Right lobe of liver (tissue), 6 donors: ENCODE measurements at regions not wholly inside any gene's neighbourhood (a gene's known extent, or its start where the extent isn't known, plus 50 kb on each side); places are given as distances from the start of the nearest gene placed in this dataset.

Experiments used
- ATAC-seq, 4 donors: fragments of 200-7000 bp; cut with Tn5 transposase; one replicate each; pipeline ENCODE4 v1.9.1; 2020; ENCODE audit warnings: mild to moderate bottlenecking in 4 of 4, moderate library complexity in 4 of 4
- DNase-seq, 3 donors: peaks; one replicate each; pipeline ENCODE4 v3.0.0-alpha.2; 2020
- H3K27ac ChIP-seq, 3 donors: fragments of 200-600 bp; one replicate each; pipeline ENCODE4 v1.8.0; 2022
- H3K27me3 ChIP-seq, 2 donors: fragments of 200-600 bp; one replicate each; pipeline ENCODE4 v1.8.0; 2022
- H3K36me3 ChIP-seq, 4 donors: fragments of 200-600 bp; sonication (generic) in 1 of 4; one replicate each; pipeline versions ENCODE4 v1.5.1 to v1.8.0; 2017 to 2022; ENCODE audit warnings: control low read depth in 1 of 4
- H3K4me1 ChIP-seq, 4 donors: fragments of 200-600 bp; sonication (generic) in 1 of 4; one replicate each; pipeline versions ENCODE4 v1.5.1 to v1.8.0; 2017 to 2022; ENCODE audit warnings: control low read depth in 1 of 4
- H3K4me3 ChIP-seq, 3 donors: fragments of 200-600 bp; one replicate each; pipeline ENCODE4 v1.8.0; 2022
- H3K9me3 ChIP-seq, 4 donors: fragments of 200-600 bp; sonication (generic) in 1 of 4; one replicate each; pipeline versions ENCODE4 v1.5.1 to v1.8.0; 2017 to 2022; ENCODE audit warnings: control low read depth in 1 of 4
- CTCF ChIP-seq, 4 donors: fragments of 200-600 bp in 3 of 4; fragments of 450-650 bp in 1 of 4; IDR thresholded peaks; one replicate each; pipeline versions ENCODE4 v1.5.1 to v1.8.0; 2016 to 2022; ENCODE audit warnings: antibody characterized with exemption in 4 of 4, mild to moderate bottlenecking in 2 of 4
- POLR2A ChIP-seq: fragments of 450-650 bp; IDR thresholded peaks from one replicate; pipeline ENCODE4 v1.6.1; 2017; ENCODE audit warnings: antibody characterized with exemption, mild to moderate bottlenecking
- WGBS: methylation state at CpG from one replicate; pipeline ENCODE4 v1.1.6; 2018; ENCODE audit warnings: low coverage, low lambda C conversion rate; ENCODE audit not compliant: insufficient coverage; ENCODE audit errors: missing lambda C conversion rate; 5-methylcytosine and 5-hydroxymethylcytosine counted together
- intact Hi-C, 2 donors: fragments of 100-400 bp; cut with DNase I; formaldehyde crosslinking; loops; one replicate each; pipeline versions ENCODE4 v1.11.2 to v1.14.1; 2022
- donor health status: DM: no; HTN: yes; CAD: no.
- donor health status: DM: no; HTN: no; CAD: no.
- donor health status: DM: no; HTN: no; CAD: no.
- donor health status: DM: no; HTN: yes; CAD: no.
- donor health status: DM: no; HTN: yes; CAD: no.

DNA sequence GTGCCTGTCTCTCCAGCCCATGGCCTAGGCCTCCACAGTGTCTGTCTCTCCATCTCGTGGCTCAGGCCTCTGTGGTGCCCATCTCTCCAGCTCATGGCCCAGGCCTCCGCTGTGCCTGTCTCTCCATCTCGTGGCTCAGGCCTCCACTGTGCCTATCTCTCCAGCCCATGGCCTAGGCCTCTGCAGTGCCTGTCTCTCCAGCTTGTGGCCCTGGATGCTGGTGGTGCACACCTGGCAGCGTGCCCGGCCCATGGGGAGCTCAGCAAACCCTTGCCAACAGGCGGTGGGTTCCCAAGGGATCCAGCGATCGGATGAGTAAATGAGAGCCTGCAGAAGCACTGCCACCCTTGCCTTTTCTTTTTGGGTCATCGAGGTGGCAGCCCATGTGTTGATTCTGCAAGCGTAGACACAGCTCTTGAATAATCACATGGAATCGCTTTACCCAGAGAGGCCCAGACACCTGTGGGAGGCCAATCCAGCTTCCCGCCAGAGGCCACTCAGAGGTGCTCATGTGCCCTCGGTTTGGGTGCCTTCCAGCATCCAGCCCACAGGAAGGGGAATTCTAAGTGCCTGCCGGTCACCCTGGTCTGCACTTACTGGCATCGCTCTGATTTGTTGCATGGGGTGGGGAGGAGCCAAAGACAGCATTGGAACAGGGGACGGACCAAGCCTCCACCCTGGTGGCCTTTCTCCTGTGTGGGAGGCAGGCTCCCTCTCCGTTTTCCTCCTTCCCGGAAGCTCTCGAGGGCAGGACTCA, 101.8 kb upstream of the HDAC4 start:
- Histone ChIP-seq H3K4me3 (no peak overlapping the region), H3K27me3 (no peaks in the 10 kb centered on the region), H3K36me3 (no peaks in the 10 kb centered on the region), H3K9me3 (no peaks in the 10 kb centered on the region), H3K27ac (no peak overlapping the region), H3K4me1 (no peaks in the 10 kb centered on the region)
- TF ChIP-seq CTCF (IDR thresholded peaks at IDR 0.05): no peak
- no peak for TF ChIP-seq POLR2A
- DNase-seq (peak in 1 of 3 donors; percentile 58), ATAC-seq (no peak)
- 92% methylated on average over 9 of the region's 19 CpGs for WGBS
- intact Hi-C loops: no loop called here

GRCh38 chr2:239500574-239501550, 100.0 kb upstream of the HDAC4 start:
- no peak for TF ChIP-seq POLR2A
- no peak for TF ChIP-seq CTCF (IDR thresholded peaks at IDR 0.05)
- no peaks in the 10 kb centered on the region for H3K27me3 ChIP-seq
- ATAC-seq (peak; percentile 17 to 61 (median 50)), DNase-seq (peak in 2 of 3 donors; percentile 41 to 59)
- no peaks in the 10 kb centered on the region for H3K36me3 ChIP-seq
- H3K27ac ChIP-seq: peak overlapping the region in 1 of 3 donors; percentile 33
- WGBS: 57% methylated on average over 12 of the region's 22 CpGs
- intact Hi-C loops: no loop called here
- no peak overlapping the region for H3K4me3 ChIP-seq
- H3K4me1 ChIP-seq: no peaks in the 10 kb centered on the region
- no peaks in the 10 kb centered on the region for H3K9me3 ChIP-seq

DNA sequence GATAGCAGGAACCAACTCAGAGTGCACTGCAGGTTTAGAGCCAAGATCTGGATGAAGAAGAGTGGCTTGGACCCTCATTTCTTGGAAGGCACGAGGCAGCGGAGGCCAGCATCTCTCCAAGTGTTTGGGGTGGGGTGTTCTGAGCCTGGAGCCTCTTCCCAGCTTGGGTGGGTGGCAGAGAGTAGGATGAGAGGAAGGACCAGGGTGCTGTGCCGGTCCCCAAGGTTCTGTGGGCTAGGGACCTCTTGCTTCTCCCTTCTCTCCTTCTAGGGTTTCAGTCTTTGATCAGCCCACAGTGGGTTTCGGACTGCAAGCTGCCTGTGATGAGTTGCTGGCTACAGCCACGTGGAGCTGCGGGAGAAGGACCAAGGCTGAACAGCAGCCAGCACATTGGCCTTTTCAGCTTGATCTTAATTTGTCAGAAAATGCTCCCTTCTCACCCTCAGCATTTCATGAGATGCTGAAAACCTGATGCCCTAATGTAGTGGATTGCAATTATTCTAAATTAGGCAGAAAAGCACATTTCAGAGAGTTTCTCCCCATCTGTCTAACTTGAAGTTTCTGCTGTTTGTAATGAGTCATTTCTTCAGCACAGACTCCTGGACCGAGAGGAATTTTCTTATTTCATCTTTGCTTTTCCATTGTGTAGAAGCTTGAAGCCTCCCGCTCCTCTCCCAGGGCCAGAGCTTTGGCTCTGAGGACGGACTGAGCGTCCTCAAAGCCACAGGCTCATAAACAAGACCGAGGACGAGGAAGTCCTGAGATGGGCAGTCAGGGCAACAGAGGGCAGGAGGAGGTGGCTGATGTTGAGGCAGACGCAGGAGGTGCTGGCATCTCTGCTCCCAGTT, 99.1 kb upstream of the HDAC4 start:
- H3K4me3 ChIP-seq: no peak overlapping the region
- H3K36me3 ChIP-seq: no peaks in the 10 kb centered on the region
- 48% methylated on average over 10 of the region's 13 CpGs for WGBS
- ATAC-seq (peak; percentile 21 to 50 (median 35)), DNase-seq (no peak)
- no peaks in the 10 kb centered on the region for H3K4me1 ChIP-seq
- intact Hi-C loops: no loop called here
- TF ChIP-seq CTCF (IDR thresholded peaks at IDR 0.05) (no peak), POLR2A (no peak)
- no peaks in the 10 kb centered on the region for H3K27me3 ChIP-seq
- H3K9me3 ChIP-seq: no peaks in the 10 kb centered on the region
- no peak overlapping the region for H3K27ac ChIP-seq

DNA sequence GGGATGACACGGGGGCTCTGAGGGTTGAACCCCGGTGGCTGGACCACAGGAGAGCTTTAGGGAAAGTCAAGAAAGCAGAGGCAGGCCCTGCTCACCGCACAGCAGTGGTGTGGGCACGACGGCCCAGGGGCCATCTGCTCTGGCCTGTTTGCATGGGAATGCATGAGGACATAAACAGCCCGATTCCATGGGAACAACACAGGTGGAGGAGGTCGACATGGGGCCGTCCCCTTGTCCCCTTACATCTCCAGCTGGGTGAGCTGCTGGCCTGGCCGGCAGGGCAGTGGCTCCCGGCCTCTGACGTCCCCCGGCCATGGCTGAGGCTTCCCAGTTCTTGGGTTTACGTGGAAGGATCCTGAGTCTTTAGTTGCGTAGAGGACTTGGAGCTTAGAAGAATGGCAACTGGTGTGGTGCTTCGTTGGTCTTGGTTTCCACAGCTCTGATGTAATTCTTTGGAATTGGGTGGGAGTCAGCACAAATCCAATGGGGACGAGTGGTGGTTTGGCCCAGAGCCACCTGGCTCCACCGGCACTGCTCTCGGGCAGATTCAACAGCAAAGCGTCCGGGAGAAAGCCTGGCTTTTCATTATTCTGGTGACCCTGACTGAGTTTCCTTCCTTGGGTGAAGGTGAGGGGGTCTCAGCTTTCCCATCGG, 98.3 kb upstream of the HDAC4 start:
- TF ChIP-seq CTCF (IDR thresholded peaks at IDR 0.05) (no peak), POLR2A (no peak)
- DNase-seq: no peak
- no peak for ATAC-seq
- Histone ChIP-seq H3K27ac (no peak overlapping the region), H3K27me3 (no peaks in the 10 kb centered on the region), H3K4me3 (no peak overlapping the region), H3K9me3 (no peaks in the 10 kb centered on the region), H3K4me1 (no peaks in the 10 kb centered on the region), H3K36me3 (no peaks in the 10 kb centered on the region)
- 24% methylated on average over 2 of the region's 21 CpGs for WGBS
- intact Hi-C loops: no loop called here
